Spleen (tissue), 7 donors: ENCODE measurements at regions not wholly inside any gene's neighbourhood (a gene's known extent, or its start where the extent isn't known, plus 50 kb on each side); places are given as distances from the start of the nearest gene placed in this dataset.

Experiments used
- POLR2A ChIP-seq, 3 donors: fragments of 450-650 bp; IDR thresholded peaks; one replicate each; pipeline ENCODE4 v1.5.1; 2017; ENCODE audit warnings: antibody characterized with exemption in 3 of 3, mild to moderate bottlenecking in 1 of 3
- TF ChIP-seq, protein P1 (sequence below), 11 experiments: fragments of 200-600 bp in 7 of 11; fragments of 450-650 bp in 4 of 11; sonication (generic) in 4 of 11; IDR thresholded peaks in 8 of 11; conservative IDR thresholded peaks in 3 of 11; 1 replicate in 7 of 11; 2 replicates in 4 of 11; pipeline versions ENCODE4 v1.4.0 to v1.8.0; 2016 to 2021; ENCODE audit warnings: antibody characterized with exemption in 11 of 11, inconsistent platforms in 4 of 11, mild to moderate bottlenecking in 1 of 11
- donor health status: DM: no; HTN: no; CAD: no; lungs with moderate emphysema.
- donor health status: DM: no; HTN: no; CAD: no.
- donor health status: DM: no; HTN: no; CAD: no.

DNA sequence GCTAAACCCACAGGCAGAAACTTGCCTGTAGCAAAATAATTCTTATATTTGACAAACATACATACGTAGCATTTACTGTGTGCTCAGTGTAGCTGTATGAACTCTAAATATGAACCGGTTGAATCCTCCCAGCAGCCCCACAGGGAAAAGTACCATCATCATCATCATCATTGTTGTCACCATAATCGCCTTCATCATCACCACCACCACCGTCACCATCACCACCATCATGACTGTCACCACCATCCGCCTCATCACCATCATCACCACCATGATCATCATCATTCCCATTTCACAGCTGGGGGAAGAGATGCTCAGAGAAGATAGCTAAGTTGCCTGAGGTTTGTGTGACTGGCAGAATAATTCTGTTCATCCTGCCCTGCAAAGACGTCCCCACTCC is 81.7 kb downstream of the IRF8 start:
- TF ChIP-seq, protein P1, sequence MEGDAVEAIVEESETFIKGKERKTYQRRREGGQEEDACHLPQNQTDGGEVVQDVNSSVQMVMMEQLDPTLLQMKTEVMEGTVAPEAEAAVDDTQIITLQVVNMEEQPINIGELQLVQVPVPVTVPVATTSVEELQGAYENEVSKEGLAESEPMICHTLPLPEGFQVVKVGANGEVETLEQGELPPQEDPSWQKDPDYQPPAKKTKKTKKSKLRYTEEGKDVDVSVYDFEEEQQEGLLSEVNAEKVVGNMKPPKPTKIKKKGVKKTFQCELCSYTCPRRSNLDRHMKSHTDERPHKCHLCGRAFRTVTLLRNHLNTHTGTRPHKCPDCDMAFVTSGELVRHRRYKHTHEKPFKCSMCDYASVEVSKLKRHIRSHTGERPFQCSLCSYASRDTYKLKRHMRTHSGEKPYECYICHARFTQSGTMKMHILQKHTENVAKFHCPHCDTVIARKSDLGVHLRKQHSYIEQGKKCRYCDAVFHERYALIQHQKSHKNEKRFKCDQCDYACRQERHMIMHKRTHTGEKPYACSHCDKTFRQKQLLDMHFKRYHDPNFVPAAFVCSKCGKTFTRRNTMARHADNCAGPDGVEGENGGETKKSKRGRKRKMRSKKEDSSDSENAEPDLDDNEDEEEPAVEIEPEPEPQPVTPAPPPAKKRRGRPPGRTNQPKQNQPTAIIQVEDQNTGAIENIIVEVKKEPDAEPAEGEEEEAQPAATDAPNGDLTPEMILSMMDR (IDR thresholded peaks at IDR 0.05 in 8 of 11, conservative IDR thresholded peaks at IDR 0.05 in 3 of 11), result no peak
- TF ChIP-seq POLR2A (IDR thresholded peaks at IDR 0.05), result no peak
